T-helper 2 cell treated with Interferon-gamma antibody and Interleukin-4, amounts not matched to agents 100 ng/mL and 5 ng/mL, for 36 hours (primary cell): ENCODE measurements at regions not wholly inside any gene's neighbourhood (a gene's known extent, or its start where the extent isn't known, plus 50 kb on each side); places are given as distances from the start of the nearest gene placed in this dataset.

Source experiments
- intact Hi-C: fragments of 100-400 bp; cut with micrococcal nuclease; formaldehyde crosslinking; loops from one replicate; pipeline ENCODE4 v1.15.1; 2023

DNA sequence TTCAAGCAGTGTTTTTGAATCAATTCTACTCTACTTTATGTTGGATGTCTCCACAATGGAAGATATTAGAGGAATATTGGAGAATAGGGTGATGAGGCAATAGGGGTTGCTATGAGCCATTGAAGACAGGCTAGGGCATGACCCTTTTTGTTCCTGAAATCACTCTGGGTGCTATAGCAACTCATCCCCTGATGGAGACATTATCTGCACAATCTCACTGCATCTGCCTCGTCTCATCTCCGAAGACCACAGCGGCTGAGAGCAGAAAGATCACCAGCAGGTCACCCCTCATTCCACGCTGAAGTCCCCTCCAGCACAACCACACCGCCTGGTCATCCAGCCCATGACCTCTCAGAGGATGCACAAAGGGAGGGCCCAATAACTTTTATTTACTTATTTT, 150.4 kb upstream of the TMEM132C start:
- intact Hi-C loops: no loop called here

DNA sequence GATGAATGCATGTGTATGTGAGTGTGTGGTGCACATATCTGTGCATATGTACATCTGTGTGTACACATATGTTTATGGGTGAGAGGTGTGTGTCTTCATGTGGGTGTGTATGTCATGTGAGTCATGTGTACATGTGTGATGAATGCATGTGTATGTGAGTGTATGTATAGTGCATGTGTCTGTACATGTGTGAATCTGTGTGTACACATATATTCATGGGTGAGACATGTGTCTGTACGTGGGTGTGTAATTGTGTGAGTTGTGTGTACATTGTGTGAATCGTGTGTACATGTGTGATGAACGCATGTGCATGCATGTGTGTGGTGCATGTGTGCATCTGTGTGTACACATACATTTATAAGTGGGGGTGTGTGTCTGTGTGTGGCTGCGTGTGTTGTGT, 146.9 kb upstream of the TMEM132C start:
- intact Hi-C loops: no loop called here

DNA sequence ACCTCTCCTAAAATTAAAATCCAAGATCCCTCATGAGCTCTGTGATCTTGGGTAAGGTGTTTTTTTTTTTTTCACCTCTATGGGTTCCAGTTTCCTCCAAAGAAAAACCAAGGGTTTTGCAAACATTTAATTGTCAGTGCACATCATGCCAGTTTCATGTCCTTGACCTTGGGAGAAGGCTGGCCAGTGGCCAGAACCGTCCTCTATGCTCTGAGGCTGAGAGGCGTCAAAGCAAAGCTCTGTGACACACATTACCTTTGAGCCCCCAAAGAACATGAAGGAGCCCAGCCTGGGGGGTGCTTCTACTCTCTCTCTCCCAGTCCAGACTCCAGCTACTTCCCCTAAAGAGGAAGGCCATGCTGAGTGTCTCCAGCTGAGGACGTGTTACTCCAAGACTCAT, 145.5 kb upstream of the TMEM132C start:
- intact Hi-C loops: no loop called here

DNA sequence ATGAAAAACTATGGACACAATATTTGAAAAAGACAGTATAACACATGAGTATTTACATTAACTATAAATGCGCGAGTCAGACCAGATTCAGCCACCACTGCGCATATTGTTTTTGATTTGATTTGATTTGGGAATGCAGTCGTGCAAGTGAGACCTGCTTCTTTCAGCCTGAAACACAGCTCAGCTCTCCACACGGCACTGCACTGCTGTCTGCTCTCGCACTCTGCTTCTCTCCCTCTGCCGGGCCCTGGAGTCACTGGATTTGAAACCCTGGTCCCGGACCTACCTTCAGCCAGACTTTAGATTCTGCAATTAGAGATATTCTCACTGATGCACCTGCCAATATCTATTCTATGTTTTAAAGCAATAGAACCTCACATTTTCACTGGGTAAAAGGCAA, 143.9 kb upstream of the TMEM132C start:
- intact Hi-C loops: no loop called here

DNA sequence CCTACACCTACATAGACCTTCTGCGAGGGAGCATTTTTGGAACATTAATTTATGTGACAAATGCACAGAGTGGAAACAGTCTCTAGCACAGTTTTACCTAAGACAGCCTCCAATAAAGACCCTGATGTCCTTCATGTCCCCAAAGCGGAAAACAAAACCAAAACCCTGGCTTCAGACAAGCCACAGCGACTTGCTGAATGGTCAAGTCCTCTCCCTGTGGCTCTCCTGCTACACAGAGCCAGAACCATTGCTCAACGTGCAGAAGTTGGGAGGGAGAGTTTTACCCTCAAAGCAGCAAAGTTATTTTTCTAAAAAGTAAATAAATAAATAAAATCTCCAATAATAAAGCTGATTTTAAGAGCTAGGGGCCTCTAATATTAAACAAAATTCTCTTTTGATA, 135.0 kb upstream of the TMEM132C start:
- intact Hi-C loops: no loop called here

DNA sequence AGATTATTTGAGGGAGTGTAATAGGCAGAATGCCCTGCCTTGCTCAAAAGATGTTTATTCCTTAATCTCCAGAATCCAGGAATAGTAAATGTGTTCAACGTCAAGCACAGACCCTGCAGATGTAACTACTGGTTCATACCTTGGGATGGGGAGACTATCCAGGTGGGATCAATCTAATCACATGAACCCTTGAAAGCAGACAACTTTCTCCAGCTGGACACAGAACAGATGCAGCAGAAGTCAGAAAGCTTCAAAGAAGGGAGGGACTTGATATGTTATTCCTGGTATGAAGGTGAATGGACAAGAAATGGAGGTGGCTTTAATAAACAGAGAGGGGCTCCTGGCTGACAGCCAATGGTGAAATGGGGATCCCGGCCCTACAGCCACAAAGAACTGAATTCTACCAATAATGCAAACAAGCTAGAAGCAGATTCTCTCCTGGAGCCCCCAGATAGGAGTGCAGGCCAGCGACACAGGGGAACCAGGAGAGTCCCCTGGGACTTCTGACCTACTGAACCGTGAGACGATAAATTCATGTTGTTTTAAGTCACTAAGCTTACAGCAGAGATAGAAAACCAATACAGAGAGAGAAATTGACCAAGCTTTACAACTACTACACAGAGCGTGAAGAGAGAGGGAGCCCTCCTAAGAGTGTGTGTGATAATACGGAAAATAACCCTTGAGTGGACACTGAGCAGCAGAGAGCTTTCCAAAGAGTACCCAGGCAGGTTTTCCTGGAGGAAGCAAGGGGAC, 133.5 kb upstream of the TMEM132C start:
- intact Hi-C loops: no loop called here

DNA sequence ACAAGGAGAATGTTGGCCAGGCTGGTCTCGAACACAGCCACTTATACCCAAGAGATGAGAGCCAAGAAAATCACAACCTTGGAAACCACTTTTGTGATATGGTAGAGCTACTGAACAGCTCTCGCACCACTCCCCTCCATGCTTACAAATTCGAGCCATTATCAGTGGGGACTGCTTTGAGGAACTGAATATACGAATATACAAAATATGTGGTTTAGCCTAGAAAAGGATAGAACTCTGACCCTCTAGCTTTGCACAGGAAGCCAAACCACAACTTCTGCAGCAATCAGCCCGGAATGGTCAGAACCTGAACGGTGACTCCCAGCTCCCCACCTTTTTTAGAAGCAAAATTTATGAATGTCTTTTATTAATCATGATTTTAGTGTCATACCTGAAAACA, 129.8 kb upstream of the TMEM132C start:
- intact Hi-C loops: no loop called here

DNA sequence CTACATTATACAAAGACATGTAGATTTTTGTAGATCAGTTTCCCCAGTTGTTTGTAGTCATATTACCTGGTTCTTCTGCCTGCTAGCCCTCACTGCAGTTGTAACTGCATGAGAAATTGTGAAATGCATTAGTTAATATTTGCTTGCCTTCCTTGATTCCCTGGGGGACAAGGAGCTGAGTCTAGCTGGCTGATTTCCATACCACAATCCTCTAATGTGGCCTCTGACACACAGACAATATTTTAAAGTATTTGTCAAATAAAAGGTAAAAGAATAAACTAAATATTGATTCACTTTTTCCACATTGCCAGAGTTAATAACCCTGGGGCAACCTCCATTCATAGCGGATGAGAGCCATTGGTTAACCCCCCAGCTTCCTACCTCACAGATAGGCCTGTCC, 128.8 kb upstream of the TMEM132C start:
- intact Hi-C loops: no loop called here

DNA sequence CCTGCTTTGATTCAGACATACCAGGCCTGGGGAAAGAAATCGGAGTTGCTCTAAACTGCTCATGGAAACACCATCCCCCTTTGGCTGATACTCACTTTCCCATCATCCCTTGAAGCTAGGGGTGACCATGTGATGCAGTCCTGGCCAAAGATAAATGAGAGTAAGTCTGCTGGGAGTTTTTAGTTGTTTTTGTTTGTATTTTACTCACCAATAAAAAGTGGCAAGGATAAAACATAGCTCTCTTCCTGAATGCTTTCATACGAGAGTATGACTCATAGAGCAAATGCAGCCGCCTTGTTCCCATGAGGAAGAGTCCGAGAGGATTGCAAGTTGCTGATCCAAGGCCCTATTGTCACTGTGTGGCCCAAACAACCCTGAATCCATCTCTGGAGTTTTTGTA, 126.4 kb upstream of the TMEM132C start:
- intact Hi-C loops: no loop called here

DNA sequence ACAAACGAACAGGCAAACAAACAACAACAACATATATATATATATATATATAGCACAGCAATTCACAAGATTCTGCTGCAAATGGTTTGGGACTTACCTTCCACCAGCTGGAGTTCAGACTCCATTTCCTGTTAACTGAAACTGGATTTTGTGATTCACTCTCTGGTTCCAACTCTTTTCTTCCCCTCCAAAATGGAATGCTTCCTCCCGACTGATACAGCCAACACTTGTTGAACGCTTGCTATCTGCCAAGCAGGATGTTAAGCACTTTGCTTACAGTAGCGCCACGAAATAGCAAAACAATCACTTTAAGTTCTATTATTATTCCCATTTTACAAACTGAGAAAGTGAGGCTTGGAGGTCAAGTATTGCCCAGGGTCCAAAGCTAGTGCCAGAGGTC, 116.0 kb upstream of the TMEM132C start:
- intact Hi-C loops: no loop called here

DNA sequence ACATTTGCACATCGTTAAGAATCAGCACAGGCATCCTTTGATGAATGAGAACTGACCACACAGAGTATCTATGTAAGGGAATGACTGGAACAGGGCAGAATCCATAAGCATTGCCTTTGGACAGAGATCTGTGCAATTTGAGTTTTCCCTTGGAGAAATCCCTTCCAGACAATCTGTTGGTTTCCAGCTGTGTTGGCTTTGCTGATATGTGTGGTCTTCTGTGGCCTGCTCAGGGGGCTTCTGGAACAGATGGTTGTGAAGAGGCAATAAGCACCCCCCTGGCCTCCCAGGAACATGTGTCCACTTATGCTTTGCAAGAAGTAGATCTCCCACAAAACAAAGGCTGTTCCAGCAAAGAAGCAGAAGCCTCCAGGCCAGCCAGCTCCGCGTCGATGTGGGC, 111.4 kb upstream of the TMEM132C start:
- intact Hi-C loops: no loop called here

DNA sequence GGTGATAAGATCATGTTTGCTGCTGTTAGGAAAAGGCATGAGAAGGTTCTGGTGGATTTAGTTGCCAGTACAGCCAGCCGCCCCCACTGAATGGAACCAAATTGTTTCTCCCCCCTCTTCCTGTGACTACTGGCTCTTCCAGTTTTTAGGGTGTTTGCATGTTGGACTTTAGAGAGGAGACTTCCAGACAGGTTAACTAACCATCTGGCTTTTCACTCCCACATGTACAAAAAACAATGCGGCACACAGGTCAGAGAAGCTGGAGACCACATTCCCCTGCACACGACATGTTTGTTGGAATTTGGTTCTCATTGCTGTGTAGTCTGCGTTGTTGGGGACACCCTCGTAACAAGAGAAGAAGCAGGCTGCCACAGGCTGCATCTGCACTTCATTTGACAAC, 103.9 kb upstream of the TMEM132C start:
- intact Hi-C loops: no loop called here

DNA sequence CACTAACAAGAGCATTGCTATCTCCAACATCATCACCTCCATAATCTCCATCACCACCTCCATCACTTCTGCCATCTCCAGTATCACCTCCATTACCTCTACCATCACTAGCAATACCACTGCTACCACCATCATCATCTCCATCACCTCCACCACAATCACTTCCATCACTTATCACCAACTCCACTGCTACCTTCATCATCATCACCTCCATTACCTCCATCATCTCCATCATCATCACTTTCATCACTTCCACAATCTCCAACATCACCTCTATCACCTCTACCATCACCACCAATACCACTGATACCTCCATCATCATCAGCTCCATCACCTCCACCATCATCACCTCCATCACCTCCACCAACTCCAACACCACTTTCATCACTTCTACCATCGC, 102.4 kb upstream of the TMEM132C start:
- intact Hi-C loops: no loop called here

DNA sequence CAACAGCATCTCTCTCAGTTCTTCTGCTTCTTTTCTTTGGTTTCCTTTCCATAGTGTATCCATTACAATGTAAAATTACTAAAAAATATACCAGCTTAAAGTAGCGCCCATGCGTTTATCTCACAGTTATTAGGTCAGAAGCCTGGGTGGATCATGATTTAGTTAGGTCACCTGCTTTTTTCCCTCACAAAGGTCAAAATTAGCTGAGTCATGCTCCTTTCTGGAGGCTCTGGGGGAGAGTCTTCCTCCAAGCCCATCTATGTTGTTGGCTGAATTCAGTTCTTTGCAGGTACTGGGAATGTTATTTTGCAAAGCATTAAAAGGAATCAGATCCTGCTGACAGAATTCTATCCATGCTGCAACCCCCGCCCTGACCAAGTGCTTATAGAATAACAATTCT, 101.6 kb upstream of the TMEM132C start:
- intact Hi-C loops: no loop called here

DNA sequence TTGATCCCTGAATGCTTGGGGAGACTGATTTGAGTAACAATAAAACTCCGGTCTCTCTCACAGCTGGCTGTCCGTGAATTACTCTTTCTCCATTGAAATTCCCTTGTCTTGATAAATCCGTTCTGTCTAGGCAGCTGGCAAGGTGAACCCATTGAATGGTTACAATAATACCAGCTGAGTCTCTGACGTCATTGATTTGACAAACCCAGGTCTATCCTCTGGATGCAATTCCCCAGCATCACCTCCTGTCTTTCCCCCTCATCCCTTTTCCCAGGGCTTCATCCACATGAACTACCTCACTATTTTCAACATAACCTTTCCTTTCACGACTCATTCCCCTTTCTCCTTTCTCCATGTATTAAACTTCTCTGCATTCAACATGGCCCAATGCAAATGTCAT, 98.7 kb upstream of the TMEM132C start:
- intact Hi-C loops: no loop called here

DNA sequence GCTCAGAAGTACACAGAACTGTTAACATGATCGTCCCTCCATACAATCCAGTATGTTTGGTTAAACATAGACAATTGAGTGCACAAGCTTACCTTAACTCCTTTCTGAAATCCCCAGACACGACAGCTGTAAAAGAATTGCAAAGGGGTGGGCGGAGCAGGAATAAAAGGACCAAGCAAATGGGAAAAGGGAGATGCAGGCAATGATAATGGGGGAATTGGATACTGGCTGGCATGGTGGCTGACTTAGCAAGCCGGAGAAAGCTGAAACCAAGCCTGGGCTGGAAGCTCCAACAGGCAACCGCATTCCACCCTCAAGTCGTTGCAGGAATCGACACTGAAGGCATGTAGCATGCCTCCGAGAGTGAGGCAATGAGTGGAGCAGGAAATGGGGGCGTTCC, 96.8 kb upstream of the TMEM132C start:
- intact Hi-C loops: no loop called here

DNA sequence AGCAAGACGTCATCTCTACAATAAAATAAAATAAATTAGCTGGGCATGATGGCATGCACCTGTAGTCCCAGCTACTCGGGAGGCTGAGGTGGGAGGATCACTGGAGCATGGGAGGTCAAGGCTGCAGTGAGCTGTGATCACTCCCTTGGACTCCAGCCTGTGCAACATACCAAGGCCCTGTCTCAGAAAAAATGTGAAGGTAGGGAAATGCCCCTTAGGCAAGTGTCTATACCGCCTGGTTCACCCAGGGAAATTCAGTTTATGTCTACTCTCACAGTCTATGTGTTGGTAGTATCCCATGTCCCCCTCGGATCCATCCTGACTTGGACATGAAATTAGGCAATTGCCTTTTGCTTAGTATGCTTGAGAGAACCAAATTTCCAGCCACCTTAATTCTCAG, 88.4 kb upstream of the TMEM132C start:
- intact Hi-C loops: no loop called here

DNA sequence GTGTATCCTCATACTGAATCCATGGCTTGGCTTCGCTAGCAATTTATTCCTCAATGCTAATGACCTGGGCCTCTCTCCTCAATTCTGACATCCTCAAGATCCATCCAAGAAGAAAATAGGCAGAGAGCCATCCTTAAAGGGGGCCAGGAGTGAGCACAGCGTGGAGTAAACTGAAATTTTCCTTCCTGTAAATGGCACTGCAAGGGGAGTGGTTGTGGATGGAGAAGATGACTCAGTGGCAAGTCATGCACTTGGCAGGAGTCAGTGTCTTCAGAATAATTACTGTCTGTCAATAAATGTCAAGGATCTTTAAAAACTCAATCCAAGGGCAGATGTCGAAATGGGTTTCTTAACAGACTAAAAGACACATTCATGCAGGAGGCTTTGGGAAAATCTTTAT, 88.0 kb upstream of the TMEM132C start:
- intact Hi-C loops: no loop called here

DNA sequence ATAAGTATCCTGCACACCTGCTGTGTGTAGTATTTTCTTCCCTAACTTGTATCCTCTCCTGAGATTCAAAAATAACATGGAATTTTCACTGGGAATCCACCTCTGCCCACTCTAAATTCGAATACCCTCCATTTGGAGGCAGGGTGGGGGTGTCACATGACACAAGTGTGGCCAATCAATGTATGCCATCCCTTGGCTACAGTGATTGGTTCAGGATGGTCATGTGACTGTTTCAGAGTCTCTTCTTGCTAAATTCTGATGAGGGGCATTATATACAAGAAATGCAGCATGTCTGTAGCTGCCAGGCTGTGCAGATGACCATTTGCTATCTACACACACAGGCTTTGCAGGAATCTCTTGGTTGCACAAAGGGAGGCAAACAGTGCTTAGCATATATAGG, 86.8 kb upstream of the TMEM132C start:
- intact Hi-C loops: no loop called here

DNA sequence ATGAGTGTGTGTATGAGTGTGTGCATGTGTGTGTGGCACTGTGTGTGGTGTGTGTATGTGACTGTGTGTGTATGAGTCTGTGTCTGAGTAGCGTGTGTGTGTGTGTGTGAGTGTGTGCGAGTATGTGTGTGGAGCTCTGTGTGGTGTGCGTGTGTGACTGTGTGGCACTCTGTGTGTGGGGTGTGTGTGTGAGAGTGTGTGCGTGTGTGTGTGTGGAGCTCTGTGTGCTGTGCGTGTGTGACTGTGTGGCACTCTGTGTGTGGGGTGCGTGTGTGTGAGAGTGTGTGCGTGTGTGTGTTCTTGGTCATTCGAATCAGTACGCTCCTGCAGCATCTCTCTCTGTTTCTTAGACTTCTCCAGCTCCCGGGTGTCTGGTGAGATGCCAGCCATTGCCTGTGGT, 76.9 kb upstream of the TMEM132C start:
- intact Hi-C loops: no loop called here

DNA sequence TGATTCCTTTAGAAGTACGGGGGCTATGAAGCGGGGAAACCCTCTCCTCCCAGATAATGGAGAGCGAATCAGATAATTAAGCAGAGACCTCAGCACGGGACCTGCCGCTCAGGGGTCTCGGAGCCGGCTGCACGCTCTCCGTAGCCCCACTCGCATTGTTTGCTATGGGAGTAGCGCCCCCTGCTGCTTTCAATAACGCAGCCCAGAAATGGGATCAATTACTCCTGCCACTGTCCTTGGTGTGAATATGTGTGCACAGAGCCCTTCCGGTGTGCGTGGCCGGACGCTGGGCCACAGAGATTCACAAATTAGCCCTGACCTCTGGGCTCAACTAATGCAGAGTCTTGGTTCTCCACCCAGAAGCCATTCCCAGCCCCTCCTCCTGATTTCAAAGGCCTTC, 76.4 kb upstream of the TMEM132C start:
- intact Hi-C loops: no loop called here

DNA sequence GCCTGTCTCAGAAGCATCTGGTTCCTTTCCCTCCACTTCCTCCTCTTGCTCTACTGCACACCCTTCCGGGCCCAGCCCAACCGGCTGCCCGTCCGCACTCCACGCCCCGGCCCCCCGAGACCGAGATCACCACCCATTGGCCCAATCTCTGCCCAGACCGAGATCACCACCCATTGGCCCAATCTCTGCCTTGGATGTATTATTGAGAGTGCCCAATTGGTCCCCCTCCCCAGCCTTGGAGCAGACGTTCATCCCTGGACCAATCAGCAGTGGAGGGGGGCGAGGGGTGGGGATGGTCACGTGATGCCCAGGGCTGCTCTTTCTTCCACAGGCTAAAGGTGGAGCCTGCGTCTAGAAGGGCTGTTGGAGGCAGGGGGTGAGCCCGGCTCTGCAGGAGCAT, 75.6 kb upstream of the TMEM132C start:
- intact Hi-C loops: no loop called here

DNA sequence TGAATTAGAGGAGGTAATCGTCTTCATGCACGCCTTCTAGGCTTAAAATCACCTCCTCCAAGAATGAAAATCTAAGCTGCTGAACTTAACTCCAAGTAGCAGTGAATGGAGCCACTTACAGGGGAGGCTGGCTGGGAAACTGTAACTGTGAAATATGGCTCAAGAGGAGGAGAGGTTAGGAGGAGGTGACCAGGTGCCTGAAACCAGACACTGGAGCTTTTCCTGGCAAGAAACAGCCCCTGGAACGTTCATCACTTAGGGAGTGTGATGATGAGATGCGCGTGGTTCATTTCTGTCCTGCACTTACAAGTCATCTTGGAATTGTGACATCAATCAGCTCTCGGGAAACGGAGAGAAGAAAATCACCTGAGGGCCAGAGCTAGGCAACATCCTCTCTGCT, 62.3 kb upstream of the TMEM132C start:
- intact Hi-C loops: no loop called here

DNA sequence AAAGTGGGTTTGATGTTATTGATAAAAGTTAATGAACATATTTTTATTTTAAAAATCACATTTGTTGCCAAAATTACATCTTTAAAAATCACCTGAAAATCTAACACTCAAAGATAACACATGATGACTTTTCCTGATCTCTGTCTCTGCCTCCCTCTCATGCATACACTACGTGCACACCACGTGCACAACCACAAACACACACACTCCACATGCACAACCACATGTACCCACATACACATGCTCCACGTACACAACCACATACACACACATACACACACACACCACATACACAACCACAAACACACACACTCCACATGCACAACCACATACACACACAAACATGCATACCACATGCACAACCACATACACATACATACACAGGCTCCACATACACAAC, 61.8 kb upstream of the TMEM132C start:
- intact Hi-C loops: no loop called here
